LNCaP clone FGC (cell line): ENCODE measurements at regions not wholly inside any gene's neighbourhood (a gene's known extent, or its start where the extent isn't known, plus 50 kb on each side); places are given as distances from the start of the nearest gene placed in this dataset.
A peak's percentile ranks its signal among the peaks of the same experiment; 100 is the strongest.

Experiments
- DNase-seq: peaks from one replicate; pipeline ENCODE4 v3.0.0-alpha.2; 2011; ENCODE audit warnings: low read depth
- H3K4me3 ChIP-seq: 2 replicates; pipeline ENCODE4 v1.5.1; 2011; ENCODE audit warnings: mild to moderate bottlenecking, low read depth, low read length, control low read depth
- CTCF ChIP-seq: IDR thresholded peaks from 2 replicates; pipeline ENCODE4 v1.5.1; 2012; ENCODE audit warnings: mild to moderate bottlenecking; ENCODE audit not compliant: control insufficient read depth, insufficient read depth; ENCODE audit errors: extremely low read depth

- no peak for TF ChIP-seq CTCF
- no peak for DNase-seq
- H3K4me3 ChIP-seq: no peak overlapping the region
Measured at GRCh38 chr2:41764131-41764530, 283.7 kb upstream of the PKDCC start.

GRCh38 chr2:41764919-41765318 is 282.9 kb upstream of the PKDCC start:
- no peak overlapping the region for H3K4me3 ChIP-seq

GRCh38 chr2:41768310-41768709 is 279.5 kb upstream of the PKDCC start:
- H3K4me3 ChIP-seq: no peak overlapping the region

More at GRCh38 chr2:41764919-41765318, 282.9 kb upstream of the PKDCC start:
- no peak for DNase-seq
- TF ChIP-seq CTCF: peak; percentile 15; the same call in 1 of the 2 replicates

GRCh38 chr2:41771710-41772109 is 276.1 kb upstream of the PKDCC start:
- no peak for DNase-seq
- TF ChIP-seq CTCF: no peak
- no peak overlapping the region for H3K4me3 ChIP-seq

More at GRCh38 chr2:41768310-41768709, 279.5 kb upstream of the PKDCC start:
- no peak for DNase-seq
- TF ChIP-seq CTCF: no peak

- no peak overlapping the region for H3K4me3 ChIP-seq
- no peak for TF ChIP-seq CTCF
- DNase-seq: no peak
Measured at GRCh38 chr2:41772697-41773096, 275.1 kb upstream of the PKDCC start.

GRCh38 chr2:41774011-41774605 is 273.7 kb upstream of the PKDCC start:
- no peak overlapping the region for H3K4me3 ChIP-seq
- TF ChIP-seq CTCF: no peak

More at GRCh38 chr2:41774011-41774605, 273.7 kb upstream of the PKDCC start:
- no peak for DNase-seq
